ENCODE measurements at regions not wholly inside any gene's neighbourhood (a gene's known extent, or its start where the extent isn't known, plus 50 kb on each side); places are given as distances from the start of the nearest gene placed in this dataset. TPM values are rescaled to one million over a fixed set of nuclear protein-coding genes. Genes with fewer than 3 reads are reported as not detected.

DNA sequence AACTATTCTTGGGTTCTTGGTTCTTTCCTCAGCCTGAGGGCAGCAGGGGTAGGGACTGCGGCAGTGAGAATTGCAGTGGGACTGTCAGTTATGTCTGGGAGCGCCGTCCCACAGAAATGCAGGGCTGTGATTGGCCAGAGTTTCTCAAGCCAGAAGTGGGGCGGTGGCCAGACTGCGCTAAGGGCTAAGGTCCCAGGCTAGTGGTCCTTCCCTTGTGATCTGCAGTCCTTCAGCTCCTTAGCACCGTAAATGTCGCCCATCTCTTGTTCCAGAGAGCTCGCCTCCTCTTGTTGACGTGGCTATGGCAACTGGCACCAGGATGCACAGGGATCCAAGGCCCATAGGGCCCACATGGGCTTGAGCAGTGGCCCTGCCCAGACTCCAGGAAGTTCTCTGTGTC lies 223.5 kb downstream of the GRIA2 start:
- Histone ChIP-seq H3K4me3 (no peak overlapping the region), H3K27me3 (no peaks in the 10 kb centered on the region), H3K27ac (no peak overlapping the region), H3K4me1 (no peaks in the 10 kb centered on the region), H3K9me3 (no peaks in the 10 kb centered on the region), H3K36me3 (no peaks in the 10 kb centered on the region)
- no peak for DNase-seq
- intact Hi-C loops (cut with DNase I; ENCODE audit: low total_unique reads) = no loop called here
- TF ChIP-seq, protein P1, sequence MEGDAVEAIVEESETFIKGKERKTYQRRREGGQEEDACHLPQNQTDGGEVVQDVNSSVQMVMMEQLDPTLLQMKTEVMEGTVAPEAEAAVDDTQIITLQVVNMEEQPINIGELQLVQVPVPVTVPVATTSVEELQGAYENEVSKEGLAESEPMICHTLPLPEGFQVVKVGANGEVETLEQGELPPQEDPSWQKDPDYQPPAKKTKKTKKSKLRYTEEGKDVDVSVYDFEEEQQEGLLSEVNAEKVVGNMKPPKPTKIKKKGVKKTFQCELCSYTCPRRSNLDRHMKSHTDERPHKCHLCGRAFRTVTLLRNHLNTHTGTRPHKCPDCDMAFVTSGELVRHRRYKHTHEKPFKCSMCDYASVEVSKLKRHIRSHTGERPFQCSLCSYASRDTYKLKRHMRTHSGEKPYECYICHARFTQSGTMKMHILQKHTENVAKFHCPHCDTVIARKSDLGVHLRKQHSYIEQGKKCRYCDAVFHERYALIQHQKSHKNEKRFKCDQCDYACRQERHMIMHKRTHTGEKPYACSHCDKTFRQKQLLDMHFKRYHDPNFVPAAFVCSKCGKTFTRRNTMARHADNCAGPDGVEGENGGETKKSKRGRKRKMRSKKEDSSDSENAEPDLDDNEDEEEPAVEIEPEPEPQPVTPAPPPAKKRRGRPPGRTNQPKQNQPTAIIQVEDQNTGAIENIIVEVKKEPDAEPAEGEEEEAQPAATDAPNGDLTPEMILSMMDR (IDR thresholded peaks at IDR 0.05) = no peak
- TF ChIP-seq POLR2A (IDR thresholded peaks at IDR 0.05) = no peak

DNA sequence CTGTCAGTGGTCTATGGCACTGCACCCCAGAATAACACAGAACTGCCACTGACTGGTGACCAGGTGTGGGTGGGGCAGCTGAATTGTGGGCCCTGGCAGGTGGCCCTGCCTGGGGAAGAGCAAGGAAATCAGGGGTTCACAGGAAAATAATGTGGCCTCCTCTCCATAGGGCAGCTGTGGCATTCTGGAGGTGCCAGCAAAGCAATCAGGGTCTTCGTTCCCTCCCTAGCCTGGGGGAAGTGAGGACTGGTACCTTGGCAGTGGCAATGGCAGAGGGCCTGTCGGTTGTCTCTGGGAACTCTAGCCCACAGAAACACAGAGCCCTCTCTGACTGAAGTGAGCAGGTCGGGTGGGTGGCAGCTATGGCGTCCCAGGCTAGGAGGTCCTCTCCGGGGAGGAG lies 223.0 kb downstream of the GRIA2 start:
- Histone ChIP-seq H3K27ac (no peak overlapping the region), H3K4me1 (no peaks in the 10 kb centered on the region), H3K9me3 (no peaks in the 10 kb centered on the region), H3K27me3 (no peaks in the 10 kb centered on the region), H3K4me3 (no peak overlapping the region), H3K36me3 (no peaks in the 10 kb centered on the region)
- TF ChIP-seq POLR2A (IDR thresholded peaks at IDR 0.05) = no peak
- TF ChIP-seq, protein P1 (IDR thresholded peaks at IDR 0.05) = no peak
- intact Hi-C loops (cut with DNase I; ENCODE audit: low total_unique reads) = no loop called here
- DNase-seq = no peak

DNA sequence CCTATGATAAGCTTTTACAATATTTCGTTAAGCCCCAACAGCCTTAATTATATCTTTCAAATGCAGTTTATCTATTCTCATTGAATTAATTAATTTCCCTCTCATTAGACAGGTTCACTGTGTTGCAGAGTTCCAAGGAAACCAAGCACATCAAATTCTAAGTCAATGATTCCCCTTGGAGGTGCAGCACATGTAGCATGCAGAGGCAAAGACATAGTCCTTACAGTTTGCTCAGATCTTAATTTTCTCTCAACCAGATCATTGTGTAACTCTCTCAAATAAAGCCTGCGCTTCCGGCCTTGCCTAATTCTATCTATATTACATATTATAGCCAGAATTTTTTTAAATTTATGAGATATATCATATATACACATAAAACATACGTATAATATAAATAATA lies 205.4 kb downstream of the GRIA2 start:
- no peak for DNase-seq
- TF ChIP-seq, protein P1 (IDR thresholded peaks at IDR 0.05) = no peak
- no peak for TF ChIP-seq POLR2A (IDR thresholded peaks at IDR 0.05)
- H3K9me3 ChIP-seq = no peaks in the 10 kb centered on the region
- intact Hi-C loops (cut with DNase I; ENCODE audit: low total_unique reads) = no loop called here
- no peaks in the 10 kb centered on the region for H3K4me1 ChIP-seq
- no peaks in the 10 kb centered on the region for H3K36me3 ChIP-seq
- no peaks in the 10 kb centered on the region for H3K27me3 ChIP-seq
- H3K4me3 ChIP-seq = no peak overlapping the region
- no peak overlapping the region for H3K27ac ChIP-seq

DNA sequence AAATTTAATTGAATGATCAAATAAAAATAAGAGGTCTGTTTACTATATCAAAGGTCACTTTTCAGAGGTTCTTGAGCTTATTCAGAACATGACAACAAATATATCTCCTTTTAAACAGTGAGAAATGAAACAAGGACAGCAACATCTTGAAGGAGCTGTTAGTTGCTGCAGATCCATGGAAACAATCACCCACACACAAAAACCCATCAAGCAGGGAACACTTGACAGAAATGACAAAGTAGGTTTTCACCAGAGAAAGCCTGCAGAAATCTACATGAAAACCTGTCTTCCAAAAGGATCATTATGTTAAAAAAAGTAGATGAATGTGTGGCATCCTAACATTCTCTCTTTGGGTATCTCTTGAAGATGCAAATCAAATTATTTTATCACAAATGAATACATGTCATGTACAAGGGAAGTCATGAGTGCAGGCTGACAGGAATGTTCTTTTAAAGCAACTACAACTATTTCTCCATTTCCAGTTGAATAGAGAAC lies 203.0 kb downstream of the GRIA2 start:
- intact Hi-C loops (cut with DNase I; ENCODE audit: low total_unique reads) = no loop called here
- Histone ChIP-seq H3K9me3 (no peaks in the 10 kb centered on the region), H3K27me3 (no peaks in the 10 kb centered on the region), H3K36me3 (no peaks in the 10 kb centered on the region), H3K4me3 (no peak overlapping the region), H3K4me1 (no peaks in the 10 kb centered on the region), H3K27ac (no peak overlapping the region)
- no peak for DNase-seq
- no peak for TF ChIP-seq POLR2A (IDR thresholded peaks at IDR 0.05)
- TF ChIP-seq, protein P1 (IDR thresholded peaks at IDR 0.05) = no peak

DNA sequence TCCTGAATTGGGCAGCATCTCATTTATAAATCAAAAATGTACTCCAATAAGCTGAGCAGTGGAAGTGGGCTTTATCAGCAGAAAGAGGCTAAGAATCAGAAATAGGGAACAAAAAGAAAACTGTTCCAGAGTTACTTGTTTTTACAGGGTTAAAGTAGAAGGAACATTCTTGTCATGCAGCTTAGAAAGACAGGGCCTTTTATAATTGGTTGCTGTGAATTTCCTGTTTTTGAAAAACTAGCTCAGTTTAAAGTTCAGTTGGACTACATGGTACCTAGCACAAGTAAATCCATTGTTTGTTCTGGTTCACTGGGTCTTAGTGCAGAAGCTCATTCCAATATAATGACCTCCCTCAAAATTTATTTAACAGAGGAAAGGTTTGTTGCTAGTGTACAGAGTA lies 200.8 kb downstream of the GRIA2 start:
- H3K4me1 ChIP-seq = no peaks in the 10 kb centered on the region
- H3K27ac ChIP-seq = no peak overlapping the region
- no peak for TF ChIP-seq POLR2A (IDR thresholded peaks at IDR 0.05)
- TF ChIP-seq, protein P1 (IDR thresholded peaks at IDR 0.05) = no peak
- H3K27me3 ChIP-seq = no peaks in the 10 kb centered on the region
- intact Hi-C loops (cut with DNase I; ENCODE audit: low total_unique reads) = no loop called here
- DNase-seq = no peak
- no peaks in the 10 kb centered on the region for H3K36me3 ChIP-seq
- H3K9me3 ChIP-seq = no peaks in the 10 kb centered on the region
- H3K4me3 ChIP-seq = no peak overlapping the region

Small RNAs in the stretch of these regions (small RNA-seq; reads per million reads assigned to genes)
- not detected for gene RF00019

Measured in uterus (tissue), 3 donors.